ENCODE measurements at regions not wholly inside any gene's neighbourhood (a gene's known extent, or its start where the extent isn't known, plus 50 kb on each side); places are given as distances from the start of the nearest gene placed in this dataset.
"Not testable (repeated sequence)": the region's sequence is repeated elsewhere in the genome, so short reads cannot be mapped to it uniquely, and the experiment has no call there.

DNA sequence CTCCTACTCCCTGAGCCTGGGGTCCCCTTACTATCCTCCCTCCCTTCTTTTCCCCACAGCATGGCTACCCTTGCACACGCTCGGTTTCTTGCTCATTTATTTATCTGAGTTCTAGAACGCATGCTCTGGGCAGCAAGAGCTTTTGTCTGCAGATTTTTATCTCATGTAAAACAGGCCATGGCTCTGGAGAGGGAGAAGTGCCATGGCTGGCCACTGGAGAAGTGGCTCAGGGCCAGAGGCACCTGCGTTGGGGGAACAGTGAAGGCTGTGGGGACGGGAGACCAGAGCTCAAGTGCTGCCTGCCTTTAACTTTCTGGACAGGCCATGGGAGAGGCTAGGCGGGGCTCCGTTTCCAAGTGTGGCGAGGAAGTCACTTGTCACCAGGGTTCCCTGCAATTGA is 177.7 kb upstream of the SULF2 start:
- no peak for DNase-seq (ENCODE audit: extremely low read depth, low read depth)

DNA sequence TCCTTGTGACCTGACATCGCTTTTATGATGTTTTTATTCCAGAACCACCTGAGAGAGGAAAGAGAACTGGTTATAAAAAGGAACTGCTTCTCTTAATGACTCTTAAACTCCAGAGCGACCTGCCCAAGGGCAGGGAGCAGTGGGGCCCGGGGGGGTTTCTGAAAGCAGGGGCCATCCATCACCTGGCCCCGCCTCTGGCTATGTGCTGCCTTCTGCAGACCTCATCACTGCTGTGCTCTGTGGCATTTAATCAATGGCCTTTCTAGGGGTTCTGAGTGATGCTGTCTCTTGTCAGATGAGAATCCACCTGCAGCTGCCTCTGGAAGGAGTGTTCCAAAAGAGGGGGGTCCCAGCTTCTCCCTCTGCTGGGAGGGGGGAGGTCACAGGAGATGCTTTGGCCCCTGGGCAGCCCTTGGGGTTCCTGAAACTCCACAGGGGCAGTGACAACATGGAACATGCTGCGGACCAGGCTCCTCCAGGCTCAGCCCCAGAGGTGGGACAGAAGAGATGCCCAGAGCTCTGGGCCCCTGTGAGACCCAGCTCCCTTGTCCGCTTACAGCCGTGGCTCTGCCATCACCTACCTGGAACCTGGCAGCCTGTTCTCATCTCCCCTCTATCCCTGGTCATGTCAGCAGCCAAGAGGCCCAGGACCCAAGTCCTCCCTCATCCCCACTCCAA is 177.1 kb upstream of the SULF2 start:
- no peak for DNase-seq (ENCODE audit: extremely low read depth, low read depth)

GRCh38 chr20:47960769-47961541 is 175.7 kb upstream of the SULF2 start:
- no peak for DNase-seq (ENCODE audit: extremely low read depth, low read depth)

DNA sequence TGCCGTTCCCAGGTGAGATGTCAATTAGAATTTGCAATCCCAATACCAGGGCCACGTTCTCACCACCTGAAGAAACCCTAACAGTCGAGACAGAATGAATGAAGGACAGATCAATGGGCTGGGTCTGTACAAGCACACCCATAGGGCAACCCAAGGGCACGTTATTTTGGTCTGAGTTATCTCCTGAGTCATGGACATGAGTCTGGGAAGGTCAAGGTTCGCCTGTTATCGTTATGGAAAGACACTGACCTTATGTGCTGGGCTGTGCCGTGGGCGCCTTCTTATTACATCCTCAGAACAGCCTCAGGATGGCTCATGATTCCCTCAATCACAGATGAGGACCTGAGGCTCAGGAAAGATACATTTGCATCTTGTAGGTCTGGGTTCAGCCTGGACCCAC is 175.0 kb upstream of the SULF2 start:
- DNase-seq (ENCODE audit: extremely low read depth, low read depth) = no peak

GRCh38 chr20:47957989-47958801 is 172.9 kb upstream of the SULF2 start:
- DNase-seq (ENCODE audit: extremely low read depth, low read depth) = not testable (repeated sequence)

GRCh38 chr20:47957135-47957534 is 171.9 kb upstream of the SULF2 start:
- no peak for DNase-seq (ENCODE audit: extremely low read depth, low read depth)

DNA sequence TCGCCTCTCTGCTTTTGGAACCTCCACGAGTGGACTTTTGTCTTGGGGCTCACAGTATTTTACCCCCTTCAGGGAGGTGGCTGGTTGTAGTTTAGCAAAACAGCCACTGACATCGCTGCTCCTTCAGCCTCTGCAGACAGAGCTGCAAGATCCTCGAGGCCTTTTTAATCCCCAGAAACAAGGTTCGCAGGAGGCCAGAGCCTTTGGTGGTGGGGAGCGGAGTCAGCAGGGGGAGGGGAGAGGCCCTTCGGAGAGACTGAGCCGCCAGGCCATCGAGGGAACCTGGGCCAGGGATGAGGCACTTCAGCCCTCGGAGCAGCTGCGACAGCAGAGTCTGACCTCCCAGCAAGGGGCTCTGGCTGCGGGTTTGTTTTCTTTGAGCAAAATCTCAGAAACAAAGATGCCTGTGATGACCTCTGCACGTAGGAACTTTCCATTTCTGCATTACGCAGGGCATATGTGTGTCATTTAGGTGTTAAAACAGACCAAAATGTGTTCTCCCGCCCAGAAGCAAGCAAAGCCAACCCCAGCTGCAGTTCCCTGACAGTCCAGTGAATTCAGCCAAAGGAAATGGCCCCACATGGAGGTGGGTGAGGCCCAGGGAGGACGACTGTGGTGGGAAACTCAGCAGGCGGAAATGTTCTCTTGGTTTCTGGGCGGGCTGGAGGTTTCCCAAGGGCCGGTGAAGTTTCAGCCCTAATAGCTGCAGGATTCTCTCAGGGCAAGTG is 171.2 kb upstream of the SULF2 start:
- no peak for DNase-seq (ENCODE audit: extremely low read depth, low read depth)

GRCh38 chr20:47953471-47953870 is 168.2 kb upstream of the SULF2 start:
- DNase-seq (ENCODE audit: extremely low read depth, low read depth) = no peak

DNA sequence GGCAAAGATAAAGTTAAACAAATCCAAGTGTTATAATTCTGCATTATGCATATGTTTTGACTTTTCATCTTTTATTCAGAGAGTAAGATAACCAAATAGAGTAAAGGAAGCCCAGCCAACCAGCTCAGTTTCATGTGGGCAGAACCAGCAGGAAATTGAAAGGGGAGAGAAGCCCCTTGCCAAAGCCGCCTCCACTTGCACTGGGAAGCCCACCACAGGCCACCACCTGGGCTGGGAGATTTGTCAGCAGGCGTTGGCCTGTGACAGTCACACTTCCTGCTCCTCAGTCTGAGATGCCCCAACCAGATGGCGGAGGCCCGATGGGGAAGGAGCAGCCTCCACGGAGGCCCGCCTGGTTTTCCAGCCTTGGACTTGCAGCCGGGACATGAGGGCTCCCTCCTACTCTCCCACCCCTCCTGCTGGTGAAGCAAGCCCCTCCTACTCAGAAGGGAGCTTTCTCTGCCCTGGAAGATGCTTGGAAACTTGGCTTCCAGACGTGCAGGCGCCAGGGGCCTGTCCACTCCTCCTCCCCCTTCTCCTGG is 166.8 kb upstream of the SULF2 start:
- DNase-seq (ENCODE audit: extremely low read depth, low read depth) = no peak

- no peak for DNase-seq (ENCODE audit: extremely low read depth, low read depth)
Measured at GRCh38 chr20:47951521-47951971, 166.3 kb upstream of the SULF2 start.

- no peak for DNase-seq (ENCODE audit: extremely low read depth, low read depth)
Measured at GRCh38 chr20:47950913-47951283, 165.6 kb upstream of the SULF2 start.

DNA sequence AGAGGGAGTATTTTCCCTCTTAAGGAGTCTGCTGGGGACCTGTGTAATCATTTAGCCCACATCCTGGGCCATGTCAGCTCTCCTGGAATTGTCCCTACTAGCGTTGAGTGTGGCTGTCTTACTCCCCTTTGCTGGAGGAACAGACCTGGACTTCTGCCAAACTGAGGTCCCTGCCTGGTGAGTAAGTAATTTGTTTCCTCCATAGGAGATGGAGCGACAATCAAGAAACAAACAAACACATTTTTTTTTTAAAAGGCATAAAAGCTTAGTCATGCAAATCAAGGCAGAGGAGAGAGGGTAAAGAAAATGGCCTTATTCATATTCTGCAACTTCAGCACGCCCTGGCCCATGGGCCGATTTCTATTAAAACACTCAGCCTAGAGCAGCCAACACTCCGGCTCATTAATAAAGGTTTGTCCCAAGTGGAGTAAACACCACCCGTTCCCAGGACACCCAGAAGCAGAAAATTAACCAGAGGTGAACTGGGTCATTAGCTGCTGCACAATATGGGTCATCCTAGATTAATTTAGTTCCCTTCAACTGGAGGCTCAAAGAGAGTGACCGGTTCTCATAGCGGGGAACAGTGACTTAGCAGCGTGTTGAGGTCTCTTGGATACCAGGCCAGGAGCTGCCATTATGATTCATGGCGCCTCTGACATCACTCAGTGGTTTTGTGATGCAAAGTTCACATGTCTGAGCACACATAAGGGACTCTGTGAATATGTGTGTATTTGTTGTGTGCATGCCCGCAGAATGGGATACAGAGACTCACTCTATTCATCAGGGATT is 165.0 kb upstream of the SULF2 start:
- DNase-seq (ENCODE audit: extremely low read depth, low read depth) = no peak

GRCh38 chr20:47949230-47949629 is 163.9 kb upstream of the SULF2 start:
- DNase-seq (ENCODE audit: extremely low read depth, low read depth) = no peak

DNA sequence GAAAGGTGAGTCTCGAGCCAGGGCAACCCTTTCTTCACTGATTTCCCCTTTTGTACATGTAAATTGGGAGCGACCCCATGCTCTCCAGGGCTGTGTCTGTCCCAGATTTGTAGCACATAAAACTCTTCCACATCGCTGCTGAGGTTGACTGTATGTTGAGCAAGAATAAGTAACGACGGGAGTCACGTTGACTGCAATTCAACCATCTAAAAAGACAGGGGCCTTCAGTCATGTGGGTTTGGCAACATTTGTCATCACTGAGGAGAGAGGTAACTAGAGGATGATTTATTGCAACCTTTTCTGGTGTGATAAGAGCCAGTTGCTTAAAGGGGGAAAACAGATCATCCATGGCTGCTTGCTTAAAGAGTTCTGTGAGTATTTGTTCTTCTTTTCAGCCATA is 159.4 kb upstream of the SULF2 start:
- no peak for DNase-seq (ENCODE audit: extremely low read depth, low read depth)

- no peak for DNase-seq (ENCODE audit: extremely low read depth, low read depth)
Measured at GRCh38 chr20:47941869-47942268, 156.6 kb upstream of the SULF2 start.

DNA sequence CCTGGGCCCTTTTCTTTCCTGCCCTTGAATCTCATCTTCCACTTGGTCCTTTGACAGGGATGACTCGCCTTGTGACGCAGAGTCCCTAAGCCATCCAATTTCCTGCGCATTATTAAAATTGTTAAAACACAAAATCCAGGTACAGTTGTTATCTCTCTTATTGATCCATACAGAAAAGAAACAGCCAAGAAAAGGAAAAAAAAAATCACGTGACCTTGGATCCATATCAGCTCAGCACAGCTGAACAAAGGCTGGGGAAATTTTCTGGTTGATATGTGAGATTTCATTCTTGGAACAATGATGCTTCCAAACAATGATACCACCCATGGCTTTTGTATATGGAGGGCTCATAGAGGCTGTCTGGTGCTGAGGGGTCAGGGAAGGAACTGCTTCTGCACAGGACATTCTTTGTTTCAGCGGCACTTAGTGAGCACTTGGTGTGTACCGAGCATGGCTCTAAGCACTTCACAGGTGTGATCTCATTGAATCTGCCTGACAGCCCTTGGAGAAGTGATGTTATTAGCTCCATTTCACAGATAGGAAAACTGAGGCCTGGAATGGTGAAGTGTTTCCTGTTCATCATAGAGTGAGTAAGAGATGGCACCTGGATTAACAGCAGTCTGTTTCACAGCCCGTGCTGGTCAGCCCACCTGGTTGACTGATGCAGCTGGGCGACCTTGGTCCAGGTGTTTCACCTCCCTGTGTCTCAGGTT is 155.0 kb upstream of the SULF2 start:
- no peak for DNase-seq (ENCODE audit: extremely low read depth, low read depth)

DNA sequence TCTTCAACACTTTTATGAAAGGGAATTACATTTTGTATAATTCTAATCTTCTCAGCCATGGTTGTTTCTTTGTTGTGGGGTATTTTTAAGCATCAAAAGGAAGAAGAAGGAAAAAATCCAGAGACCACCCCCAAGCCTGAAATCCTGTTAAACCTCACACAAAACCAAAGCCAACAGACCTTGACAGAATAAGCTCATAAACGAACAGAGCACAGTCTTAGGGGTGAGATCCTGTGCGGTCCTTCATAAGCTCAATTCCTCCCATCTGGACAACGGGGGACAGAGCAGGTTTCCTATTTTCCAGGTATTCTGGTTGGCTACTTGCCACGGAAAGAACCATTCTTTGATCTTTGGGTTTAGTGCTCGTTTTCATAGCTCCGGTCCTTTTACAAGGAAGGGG is 151.3 kb upstream of the SULF2 start:
- DNase-seq (ENCODE audit: extremely low read depth, low read depth) = no peak

- no peak for DNase-seq (ENCODE audit: extremely low read depth, low read depth)
Measured at GRCh38 chr20:47934761-47935160, 149.5 kb upstream of the SULF2 start.

GRCh38 chr20:47931443-47931842 is 146.2 kb upstream of the SULF2 start:
- no peak for DNase-seq (ENCODE audit: extremely low read depth, low read depth)
